HepG2 (cell line): ENCODE measurements at regions not wholly inside any gene's neighbourhood (a gene's known extent, or its start where the extent isn't known, plus 50 kb on each side); places are given as distances from the start of the nearest gene placed in this dataset.

Source experiments
- ARID4A ChIP-seq: sonication (generic); formaldehyde crosslinking; IDR thresholded peaks from 2 replicates; pipeline ENCODE4 v1.5.0; 2020; ENCODE audit warnings: mild to moderate bottlenecking, missing genetic modification reagents, borderline replicate concordance
- BCL6 ChIP-seq: IDR thresholded peaks from 2 replicates; pipeline ENCODE4 v1.6.1; 2016; ENCODE audit warnings: missing genetic modification reagents, missing compliant biosample characterization
- BHLHE40 ChIP-seq: IDR thresholded peaks from 2 replicates; pipeline ENCODE4 v1.6.1; 2011; ENCODE audit warnings: low read length, improper control_type of control experiment
- CENPBD1 ChIP-seq: sonication (generic); formaldehyde crosslinking; IDR thresholded peaks from 2 replicates; pipeline ENCODE4 v1.8.0; 2022; ENCODE audit warnings: missing genetic modification reagents, low read depth, mild to moderate bottlenecking, borderline replicate concordance
- CENPX ChIP-seq: sonication (generic); formaldehyde crosslinking; IDR thresholded peaks from 2 replicates; pipeline ENCODE4 v1.9.0; 2021; ENCODE audit warnings: mild to moderate bottlenecking, missing genetic modification reagents, moderate library complexity
- ELF4 ChIP-seq: sonication (generic); formaldehyde crosslinking; IDR thresholded peaks from 2 replicates; pipeline ENCODE4 v1.5.0; 2020; ENCODE audit warnings: missing genetic modification reagents, mild to moderate bottlenecking, moderate library complexity, borderline replicate concordance
- FOXA3 ChIP-seq: IDR thresholded peaks from 2 replicates; pipeline ENCODE4 v1.6.1; 2016; ENCODE audit warnings: missing genetic modification reagents, missing compliant biosample characterization
- GFI1 ChIP-seq: sonication (generic); formaldehyde crosslinking; IDR thresholded peaks from 2 replicates; pipeline ENCODE4 v1.5.0; 2020; ENCODE audit warnings: missing genetic modification reagents, mild to moderate bottlenecking, borderline replicate concordance
- HOXD1 ChIP-seq: sonication (generic); formaldehyde crosslinking; IDR thresholded peaks from 2 replicates; pipeline ENCODE4 v1.5.0; 2020; ENCODE audit warnings: missing genetic modification reagents
- IKZF1 ChIP-seq: fragments of 450-650 bp; IDR thresholded peaks from 2 replicates; pipeline ENCODE4 v1.7.1; 2016
- KLF11 ChIP-seq: IDR thresholded peaks from 2 replicates; pipeline ENCODE4 v1.6.1; 2016; ENCODE audit warnings: missing compliant biosample characterization
- MIXL1 ChIP-seq: IDR thresholded peaks from 2 replicates; pipeline ENCODE4 v1.6.1; 2016
- MLX ChIP-seq: IDR thresholded peaks from 2 replicates; pipeline ENCODE4 v1.6.1; 2016
- MTA1 ChIP-seq: sonication (generic); formaldehyde crosslinking; IDR thresholded peaks from 2 replicates; pipeline ENCODE4 v1.4.0; 2020; ENCODE audit warnings: missing genetic modification reagents, mild to moderate bottlenecking, borderline replicate concordance
- MTERF4 ChIP-seq: sonication (generic); formaldehyde crosslinking; IDR thresholded peaks from 2 replicates; pipeline ENCODE4 v1.8.0; 2023; ENCODE audit warnings: mild to moderate bottlenecking, missing genetic modification reagents
- SALL1 ChIP-seq: sonication (generic); formaldehyde crosslinking; IDR thresholded peaks from 2 replicates; pipeline ENCODE4 v1.8.0; 2022; ENCODE audit warnings: mild to moderate bottlenecking, missing genetic modification reagents
- SNAPC2 ChIP-seq: sonication (generic); formaldehyde crosslinking; IDR thresholded peaks from 2 replicates; pipeline ENCODE4 v1.8.1; 2022; ENCODE audit warnings: mild to moderate bottlenecking, missing genetic modification reagents
- TBX2 ChIP-seq: sonication (generic); formaldehyde crosslinking; IDR thresholded peaks from 2 replicates; pipeline ENCODE4 v1.5.0; 2020; ENCODE audit warnings: missing genetic modification reagents, mild to moderate bottlenecking, borderline replicate concordance
- ZFP36 ChIP-seq: fragments of 150-350 bp; IDR thresholded peaks from 2 replicates; pipeline ENCODE4 v1.6.1; 2018; ENCODE audit warnings: borderline replicate concordance, low read length, low read depth; ENCODE audit not compliant: partially characterized antibody
- ZNF430 ChIP-seq: sonication (generic); formaldehyde crosslinking; IDR thresholded peaks from 2 replicates; pipeline ENCODE4 v1.9.0; 2021; ENCODE audit warnings: mild to moderate bottlenecking, missing genetic modification reagents
- ZNF574 ChIP-seq: sonication (generic); formaldehyde crosslinking; IDR thresholded peaks from 2 replicates; pipeline ENCODE4 v1.4.0; 2020; ENCODE audit warnings: missing genetic modification reagents
- ZNF773 ChIP-seq: sonication (generic); formaldehyde crosslinking; IDR thresholded peaks from 2 replicates; pipeline ENCODE4 v1.4.0; 2020; ENCODE audit warnings: missing genetic modification reagents, borderline replicate concordance

GRCh38 chr11:8839957-8840945 lies 70.7 kb upstream of the AKIP1 start (continued):
- TF ChIP-seq MTERF4 (CRISPR knock-in tag), result no peak
- no peak for TF ChIP-seq ELF4 (CRISPR knock-in tag)
- no peak for TF ChIP-seq BHLHE40
- peak; percentile 64 for TF ChIP-seq FOXA3
- no peak for TF ChIP-seq SALL1 (CRISPR knock-in tag)
- no peak for TF ChIP-seq BCL6 (CRISPR knock-in tag)
- no peak for TF ChIP-seq ARID4A (CRISPR knock-in tag)
- no peak for TF ChIP-seq ZFP36
- TF ChIP-seq TBX2 (CRISPR knock-in tag), result no peak
- no peak for TF ChIP-seq IKZF1
- no peak for TF ChIP-seq ZNF773 (CRISPR knock-in tag)
- no peak for TF ChIP-seq MTA1 (CRISPR knock-in tag)
- TF ChIP-seq ZNF430 (CRISPR knock-in tag), result peak; percentile 48; the same call in 1 of the 2 replicates
- TF ChIP-seq MLX (CRISPR knock-in tag), result no peak
- TF ChIP-seq SNAPC2 (CRISPR knock-in tag), result no peak
- no peak for TF ChIP-seq HOXD1 (CRISPR knock-in tag)
- TF ChIP-seq CENPBD1 (CRISPR knock-in tag), result no peak
- no peak for TF ChIP-seq CENPX (CRISPR knock-in tag)
- TF ChIP-seq KLF11 (CRISPR knock-in tag), result no peak
- no peak for TF ChIP-seq ZNF574 (CRISPR knock-in tag)
- TF ChIP-seq GFI1, result no peak
- no peak for TF ChIP-seq MIXL1
